ENCODE measurements at regions not wholly inside any gene's neighbourhood (a gene's known extent, or its start where the extent isn't known, plus 50 kb on each side); places are given as distances from the start of the nearest gene placed in this dataset.

DNA sequence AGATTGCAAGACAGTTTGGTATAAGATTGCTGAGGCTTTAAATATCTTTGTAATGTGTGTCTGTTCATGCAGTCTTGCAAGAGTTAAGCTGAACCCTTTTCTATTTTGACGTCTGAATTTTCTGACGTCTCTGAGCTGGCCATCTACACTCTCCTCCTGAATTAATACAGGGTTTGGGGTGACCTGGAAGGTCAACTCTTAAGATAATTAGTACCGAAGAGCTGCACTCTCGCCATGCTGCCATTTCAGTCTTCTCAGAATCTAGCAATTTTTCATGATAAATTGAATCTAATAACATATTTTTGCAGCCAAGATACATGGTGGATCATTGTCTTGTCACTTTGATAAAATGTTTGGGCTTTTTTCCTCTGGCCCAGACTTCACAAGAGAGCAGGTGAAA, 1245.2 kb upstream of the CELF4 start:
- Histone ChIP-seq H3K9me3 (ENCODE audit: control insufficient read depth in 4 of 4, low read length in 3 of 4) (peaks cover 0 to 2% (median 0%) of the 10 kb centered on the region in 4 donors), H3K4me1 (ENCODE audit: control insufficient read depth in 4 of 4, insufficient read depth in 4 of 4, low read length in 3 of 4) (no peaks in the 10 kb centered on the region), H3K4me3 (ENCODE audit: low read depth in 1 of 3, low read length in 3 of 3) (no peak overlapping the region), H3K27ac (ENCODE audit: low read depth in 1 of 2, low read length in 2 of 2) (no peak overlapping the region), H3K9ac (ENCODE audit: low read depth in 1 of 2, low read length in 2 of 2) (no peak overlapping the region), H3K27me3 (ENCODE audit: control insufficient read depth in 4 of 4, insufficient read depth in 4 of 4, low read length in 3 of 4) (no peaks in the 10 kb centered on the region), H3K36me3 (ENCODE audit: control insufficient read depth in 4 of 4, insufficient read depth in 3 of 4, low read depth in 1 of 4, low read length in 3 of 4) (no peaks in the 10 kb centered on the region)
- no peak for DNase-seq (ENCODE audit: low spot score)
- TF ChIP-seq FOXA2 (IDR thresholded peaks at IDR 0.05) (no peak), SP1 (IDR thresholded peaks at IDR 0.05) (no peak), JUND (IDR thresholded peaks at IDR 0.05) (no peak), YY1 (IDR thresholded peaks at IDR 0.05) (no peak), HNF4G (IDR thresholded peaks at IDR 0.05) (no peak), EGR1 (IDR thresholded peaks at IDR 0.05; ENCODE audit: low read depth in 2 of 2) (no peak), GABPA (IDR thresholded peaks at IDR 0.05 in 1 of 2, conservative IDR thresholded peaks at IDR 0.05 in 1 of 2) (no peak), RAD21 (IDR thresholded peaks at IDR 0.05) (no peak), NR2F2 (IDR thresholded peaks at IDR 0.05) (no peak), TAF1 (conservative IDR thresholded peaks at IDR 0.05) (no peak), RXRA (IDR thresholded peaks at IDR 0.05) (no peak), FOXA1 (IDR thresholded peaks at IDR 0.05) (no peak), HNF4A (conservative IDR thresholded peaks at IDR 0.05) (no peak)
- TF ChIP-seq, protein P1, sequence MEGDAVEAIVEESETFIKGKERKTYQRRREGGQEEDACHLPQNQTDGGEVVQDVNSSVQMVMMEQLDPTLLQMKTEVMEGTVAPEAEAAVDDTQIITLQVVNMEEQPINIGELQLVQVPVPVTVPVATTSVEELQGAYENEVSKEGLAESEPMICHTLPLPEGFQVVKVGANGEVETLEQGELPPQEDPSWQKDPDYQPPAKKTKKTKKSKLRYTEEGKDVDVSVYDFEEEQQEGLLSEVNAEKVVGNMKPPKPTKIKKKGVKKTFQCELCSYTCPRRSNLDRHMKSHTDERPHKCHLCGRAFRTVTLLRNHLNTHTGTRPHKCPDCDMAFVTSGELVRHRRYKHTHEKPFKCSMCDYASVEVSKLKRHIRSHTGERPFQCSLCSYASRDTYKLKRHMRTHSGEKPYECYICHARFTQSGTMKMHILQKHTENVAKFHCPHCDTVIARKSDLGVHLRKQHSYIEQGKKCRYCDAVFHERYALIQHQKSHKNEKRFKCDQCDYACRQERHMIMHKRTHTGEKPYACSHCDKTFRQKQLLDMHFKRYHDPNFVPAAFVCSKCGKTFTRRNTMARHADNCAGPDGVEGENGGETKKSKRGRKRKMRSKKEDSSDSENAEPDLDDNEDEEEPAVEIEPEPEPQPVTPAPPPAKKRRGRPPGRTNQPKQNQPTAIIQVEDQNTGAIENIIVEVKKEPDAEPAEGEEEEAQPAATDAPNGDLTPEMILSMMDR (IDR thresholded peaks at IDR 0.05; ENCODE audit: low read depth, low read length, missing input control), result no peak
- TF ChIP-seq, protein P2, sequence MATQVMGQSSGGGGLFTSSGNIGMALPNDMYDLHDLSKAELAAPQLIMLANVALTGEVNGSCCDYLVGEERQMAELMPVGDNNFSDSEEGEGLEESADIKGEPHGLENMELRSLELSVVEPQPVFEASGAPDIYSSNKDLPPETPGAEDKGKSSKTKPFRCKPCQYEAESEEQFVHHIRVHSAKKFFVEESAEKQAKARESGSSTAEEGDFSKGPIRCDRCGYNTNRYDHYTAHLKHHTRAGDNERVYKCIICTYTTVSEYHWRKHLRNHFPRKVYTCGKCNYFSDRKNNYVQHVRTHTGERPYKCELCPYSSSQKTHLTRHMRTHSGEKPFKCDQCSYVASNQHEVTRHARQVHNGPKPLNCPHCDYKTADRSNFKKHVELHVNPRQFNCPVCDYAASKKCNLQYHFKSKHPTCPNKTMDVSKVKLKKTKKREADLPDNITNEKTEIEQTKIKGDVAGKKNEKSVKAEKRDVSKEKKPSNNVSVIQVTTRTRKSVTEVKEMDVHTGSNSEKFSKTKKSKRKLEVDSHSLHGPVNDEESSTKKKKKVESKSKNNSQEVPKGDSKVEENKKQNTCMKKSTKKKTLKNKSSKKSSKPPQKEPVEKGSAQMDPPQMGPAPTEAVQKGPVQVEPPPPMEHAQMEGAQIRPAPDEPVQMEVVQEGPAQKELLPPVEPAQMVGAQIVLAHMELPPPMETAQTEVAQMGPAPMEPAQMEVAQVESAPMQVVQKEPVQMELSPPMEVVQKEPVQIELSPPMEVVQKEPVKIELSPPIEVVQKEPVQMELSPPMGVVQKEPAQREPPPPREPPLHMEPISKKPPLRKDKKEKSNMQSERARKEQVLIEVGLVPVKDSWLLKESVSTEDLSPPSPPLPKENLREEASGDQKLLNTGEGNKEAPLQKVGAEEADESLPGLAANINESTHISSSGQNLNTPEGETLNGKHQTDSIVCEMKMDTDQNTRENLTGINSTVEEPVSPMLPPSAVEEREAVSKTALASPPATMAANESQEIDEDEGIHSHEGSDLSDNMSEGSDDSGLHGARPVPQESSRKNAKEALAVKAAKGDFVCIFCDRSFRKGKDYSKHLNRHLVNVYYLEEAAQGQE (IDR thresholded peaks at IDR 0.05), result no peak
- TF ChIP-seq, protein P3, sequence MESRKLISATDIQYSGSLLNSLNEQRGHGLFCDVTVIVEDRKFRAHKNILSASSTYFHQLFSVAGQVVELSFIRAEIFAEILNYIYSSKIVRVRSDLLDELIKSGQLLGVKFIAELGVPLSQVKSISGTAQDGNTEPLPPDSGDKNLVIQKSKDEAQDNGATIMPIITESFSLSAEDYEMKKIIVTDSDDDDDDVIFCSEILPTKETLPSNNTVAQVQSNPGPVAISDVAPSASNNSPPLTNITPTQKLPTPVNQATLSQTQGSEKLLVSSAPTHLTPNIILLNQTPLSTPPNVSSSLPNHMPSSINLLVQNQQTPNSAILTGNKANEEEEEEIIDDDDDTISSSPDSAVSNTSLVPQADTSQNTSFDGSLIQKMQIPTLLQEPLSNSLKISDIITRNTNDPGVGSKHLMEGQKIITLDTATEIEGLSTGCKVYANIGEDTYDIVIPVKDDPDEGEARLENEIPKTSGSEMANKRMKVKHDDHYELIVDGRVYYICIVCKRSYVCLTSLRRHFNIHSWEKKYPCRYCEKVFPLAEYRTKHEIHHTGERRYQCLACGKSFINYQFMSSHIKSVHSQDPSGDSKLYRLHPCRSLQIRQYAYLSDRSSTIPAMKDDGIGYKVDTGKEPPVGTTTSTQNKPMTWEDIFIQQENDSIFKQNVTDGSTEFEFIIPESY (IDR thresholded peaks at IDR 0.05), result no peak
- TF ChIP-seq, protein P4, sequence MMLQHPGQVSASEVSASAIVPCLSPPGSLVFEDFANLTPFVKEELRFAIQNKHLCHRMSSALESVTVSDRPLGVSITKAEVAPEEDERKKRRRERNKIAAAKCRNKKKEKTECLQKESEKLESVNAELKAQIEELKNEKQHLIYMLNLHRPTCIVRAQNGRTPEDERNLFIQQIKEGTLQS (IDR thresholded peaks at IDR 0.05), result no peak
- TF ChIP-seq, protein P5, sequence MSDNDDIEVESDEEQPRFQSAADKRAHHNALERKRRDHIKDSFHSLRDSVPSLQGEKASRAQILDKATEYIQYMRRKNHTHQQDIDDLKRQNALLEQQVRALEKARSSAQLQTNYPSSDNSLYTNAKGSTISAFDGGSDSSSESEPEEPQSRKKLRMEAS (IDR thresholded peaks at IDR 0.05), result no peak
- WGBS, result 56% methylated on average over 4 of the region's 4 CpGs

Data from liver (tissue), 8 donors.